ENCODE measurements at regions not wholly inside any gene's neighbourhood (a gene's known extent, or its start where the extent isn't known, plus 50 kb on each side); places are given as distances from the start of the nearest gene placed in this dataset.
A peak's percentile ranks its signal among the peaks of the same experiment; 100 is the strongest.

DNA sequence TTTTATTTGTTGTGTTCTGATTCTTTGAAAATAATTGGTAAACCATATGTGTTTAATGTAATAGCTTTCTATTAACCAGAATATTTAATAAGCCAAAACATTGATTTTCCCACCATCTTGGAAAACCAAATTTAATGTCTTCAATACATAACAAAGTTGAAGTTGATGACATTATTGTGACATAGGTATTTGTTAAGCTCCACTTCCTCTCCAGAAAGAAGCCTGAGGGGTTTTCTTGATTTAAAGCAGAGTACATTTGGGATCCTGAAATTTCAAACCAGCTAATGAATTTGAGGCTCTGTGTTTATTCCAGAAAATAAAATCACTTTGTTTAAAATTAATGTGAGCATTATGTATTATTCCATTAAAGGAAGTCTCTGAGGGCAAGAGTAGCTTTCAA lies 106.3 kb downstream of the PERP start:
- DNase-seq (ENCODE audit: low read depth), result no peak
- no peak overlapping the region for H3K4me3 ChIP-seq (ENCODE audit: low read depth, low read length)
- TF ChIP-seq CTCF (IDR thresholded peaks at IDR 0.05; ENCODE audit: control insufficient read depth, extremely low read depth, insufficient read depth), result no peak

GRCh38 chr6:138001750-138002349 lies 105.4 kb downstream of the PERP start:
- H3K4me3 ChIP-seq (ENCODE audit: low read depth, low read length), result no peak overlapping the region
- peak; percentile 85 for TF ChIP-seq CTCF (IDR thresholded peaks at IDR 0.05; ENCODE audit: control insufficient read depth, extremely low read depth, insufficient read depth)
- DNase-seq (ENCODE audit: low read depth), result peak; percentile 10

- no peak overlapping the region for H3K4me3 ChIP-seq (ENCODE audit: low read depth, low read length)
- DNase-seq (ENCODE audit: low read depth), result no peak
- TF ChIP-seq CTCF (IDR thresholded peaks at IDR 0.05; ENCODE audit: control insufficient read depth, extremely low read depth, insufficient read depth), result peak; percentile 68
Measured at GRCh38 chr6:138004430-138005287, 102.6 kb downstream of the PERP start.

- no peak overlapping the region for H3K4me3 ChIP-seq (ENCODE audit: low read depth, low read length)
- DNase-seq (ENCODE audit: low read depth), result no peak
- no peak for TF ChIP-seq CTCF (IDR thresholded peaks at IDR 0.05; ENCODE audit: control insufficient read depth, extremely low read depth, insufficient read depth)
Measured at GRCh38 chr6:138005846-138006245, 101.4 kb downstream of the PERP start.

DNA sequence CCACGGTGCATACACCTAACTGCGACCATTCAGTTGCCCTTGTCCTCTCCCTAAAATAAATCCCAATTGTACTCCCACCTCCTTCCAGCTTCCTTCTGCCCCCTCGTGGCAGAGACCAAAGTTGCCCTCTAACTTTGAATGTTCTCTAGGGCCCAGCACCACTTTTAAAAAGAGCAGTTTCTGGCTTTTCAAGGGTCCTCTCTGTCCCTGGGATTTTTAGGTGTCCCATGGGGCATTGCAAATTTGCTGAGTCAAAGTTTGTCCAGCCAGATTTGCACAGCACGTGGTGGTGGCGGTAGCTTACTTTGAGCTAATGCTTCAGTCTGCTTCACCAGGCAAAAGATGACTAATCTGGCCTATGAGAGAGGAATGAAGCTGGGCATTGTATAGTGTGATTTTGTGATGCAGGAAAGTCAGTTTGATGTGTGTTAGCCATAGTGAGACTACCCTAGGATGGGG lies 100.2 kb downstream of the PERP start:
- no peak for DNase-seq (ENCODE audit: low read depth)
- no peak overlapping the region for H3K4me3 ChIP-seq (ENCODE audit: low read depth, low read length)
- peak; percentile 64 for TF ChIP-seq CTCF (IDR thresholded peaks at IDR 0.05; ENCODE audit: control insufficient read depth, extremely low read depth, insufficient read depth)

GRCh38 chr6:138008791-138009190 lies 98.4 kb downstream of the PERP start:
- no peak for DNase-seq (ENCODE audit: low read depth)
- no peak for TF ChIP-seq CTCF (IDR thresholded peaks at IDR 0.05; ENCODE audit: control insufficient read depth, extremely low read depth, insufficient read depth)
- H3K4me3 ChIP-seq (ENCODE audit: low read depth, low read length), result no peak overlapping the region

All from LNCaP clone FGC (cell line).